ENCODE measurements at regions not wholly inside any gene's neighbourhood (a gene's known extent, or its start where the extent isn't known, plus 50 kb on each side); places are given as distances from the start of the nearest gene placed in this dataset.

DNA sequence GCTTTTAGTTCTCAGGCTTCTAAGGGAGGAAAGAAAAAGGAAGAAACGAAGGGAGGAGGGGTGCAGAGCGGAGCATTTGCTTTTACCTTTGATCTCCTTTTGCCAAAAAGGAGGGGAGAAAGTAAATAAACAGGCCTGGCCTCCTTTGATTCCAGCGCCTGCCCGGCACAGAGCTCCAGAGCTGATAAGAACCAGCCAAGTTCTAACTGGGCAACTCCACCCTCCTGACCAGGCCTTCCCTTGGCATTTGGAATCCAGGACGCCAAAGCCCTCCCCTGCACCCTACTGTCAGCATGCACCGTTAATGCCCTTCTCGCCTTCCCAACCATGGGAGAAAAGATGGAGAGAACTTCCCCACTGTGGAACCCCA is 120.8 kb upstream of the PTPN1 start:
- Histone ChIP-seq H3K4me1 (ENCODE audit: control insufficient read depth, insufficient read depth, low read length) (peaks cover 5% of the 10 kb centered on the region), H3K27me3 (ENCODE audit: control insufficient read depth, insufficient read depth) (no peaks in the 10 kb centered on the region), H3K9me3 (ENCODE audit: control insufficient read depth, low read length) (no peaks in the 10 kb centered on the region), H3K27ac (ENCODE audit: low read length) (peak overlapping the region; percentile 85), H3K4me3 (ENCODE audit: low read length) (no peak overlapping the region)
- peak; percentile 47 to 75 (median 72) for DNase-seq
- WGBS: 55% methylated on average over 7 of the region's 7 CpGs
- ATAC-seq: peak; percentile 80 to 86
- intact Hi-C loops (cut with DNase I): loop anchor here in 1 of 4 donors (5.0 kb wide), 1 partner anchor 63 kb away; no protein-coding TSS in a partner anchor

- ATAC-seq: no peak
- 74% methylated on average over 14 of the region's 14 CpGs for WGBS
- intact Hi-C loops (cut with DNase I): loop anchor here in 2 of 4 donors (5.0 to 10.0 kb wide), 2 partner anchors 62 to 85 kb away; no protein-coding TSS in a partner anchor
- Histone ChIP-seq H3K27me3 (ENCODE audit: control insufficient read depth, insufficient read depth) (no peaks in the 10 kb centered on the region), H3K4me3 (ENCODE audit: low read length) (no peak overlapping the region), H3K4me1 (ENCODE audit: control insufficient read depth, insufficient read depth, low read length) (peaks cover 5% of the 10 kb centered on the region), H3K27ac (ENCODE audit: low read length) (peak overlapping the region; percentile 85), H3K9me3 (ENCODE audit: control insufficient read depth, low read length) (no peaks in the 10 kb centered on the region)
- no peak for DNase-seq
Observed at GRCh38 chr20:50389808-50390684, 120.1 kb upstream of the PTPN1 start.

GRCh38 chr20:50390685-50391443 is 119.3 kb upstream of the PTPN1 start:
- ATAC-seq (no peak), DNase-seq (no peak)
- H3K4me3 ChIP-seq (ENCODE audit: low read length): no peak overlapping the region
- peak overlapping the region; percentile 85 for H3K27ac ChIP-seq (ENCODE audit: low read length)
- 91% methylated on average over 15 of the region's 15 CpGs for WGBS
- no peaks in the 10 kb centered on the region for H3K9me3 ChIP-seq (ENCODE audit: control insufficient read depth, low read length)
- peaks cover 8% of the 10 kb centered on the region for H3K4me1 ChIP-seq (ENCODE audit: control insufficient read depth, insufficient read depth, low read length)
- intact Hi-C loops (cut with DNase I): loop anchor here in 1 of 4 donors (10.0 kb wide), 1 partner anchor 86 kb away; no protein-coding TSS in a partner anchor
- H3K27me3 ChIP-seq (ENCODE audit: control insufficient read depth, insufficient read depth): no peaks in the 10 kb centered on the region

GRCh38 chr20:50391444-50392137 is 118.6 kb upstream of the PTPN1 start:
- 96% methylated on average over 15 of the region's 15 CpGs for WGBS
- H3K27me3 ChIP-seq (ENCODE audit: control insufficient read depth, insufficient read depth): no peaks in the 10 kb centered on the region
- ATAC-seq (no peak), DNase-seq (no peak)
- H3K9me3 ChIP-seq (ENCODE audit: control insufficient read depth, low read length): no peaks in the 10 kb centered on the region
- intact Hi-C loops (cut with DNase I): loop anchor here in 1 of 4 donors (10.0 kb wide), 1 partner anchor 87 kb away; no protein-coding TSS in a partner anchor
- no peak overlapping the region for H3K4me3 ChIP-seq (ENCODE audit: low read length)
- H3K4me1 ChIP-seq (ENCODE audit: control insufficient read depth, insufficient read depth, low read length): peaks cover 10% of the 10 kb centered on the region
- peak overlapping the region; percentile 16 for H3K27ac ChIP-seq (ENCODE audit: low read length)

DNA sequence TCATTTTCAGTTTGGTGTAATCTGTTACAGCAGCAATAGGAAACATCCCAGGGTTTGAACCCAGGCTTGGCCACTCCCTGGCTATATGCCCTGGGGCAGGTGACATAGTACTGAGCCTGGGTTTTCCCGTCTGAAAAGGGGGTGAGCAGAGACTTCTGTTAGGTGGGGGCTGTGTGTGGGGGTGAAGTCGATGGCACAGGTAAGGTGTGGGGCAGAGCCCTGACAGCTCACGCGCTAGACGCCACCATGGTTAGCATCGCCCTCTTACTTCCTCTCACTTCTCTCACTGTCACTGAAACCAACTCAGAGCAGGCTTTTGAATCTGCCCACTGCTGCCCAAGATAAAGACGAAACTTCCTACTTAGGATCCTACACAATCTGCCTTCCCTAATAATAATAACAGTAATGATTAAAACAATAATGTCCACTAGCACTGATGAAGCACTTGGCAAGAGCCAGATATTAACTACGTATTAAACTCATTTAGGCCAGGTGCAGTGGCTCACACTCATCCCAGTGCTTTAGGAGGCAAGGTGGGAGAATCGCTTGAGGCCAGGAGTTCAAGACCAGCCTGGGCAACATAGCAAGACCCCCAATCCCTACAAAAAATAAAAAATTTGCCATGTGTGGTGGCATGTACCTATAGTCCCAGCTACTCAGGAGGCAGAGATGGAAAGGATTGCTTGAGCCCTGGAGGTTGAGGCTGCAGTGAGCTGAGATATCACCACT is 117.9 kb upstream of the PTPN1 start:
- H3K27me3 ChIP-seq (ENCODE audit: control insufficient read depth, insufficient read depth): no peaks in the 10 kb centered on the region
- H3K27ac ChIP-seq (ENCODE audit: low read length): no peak overlapping the region
- DNase-seq: no peak
- H3K4me3 ChIP-seq (ENCODE audit: low read length): no peak overlapping the region
- WGBS: 84% methylated on average over 9 of the region's 9 CpGs
- peaks cover 10% of the 10 kb centered on the region for H3K4me1 ChIP-seq (ENCODE audit: control insufficient read depth, insufficient read depth, low read length)
- no peak for ATAC-seq
- intact Hi-C loops (cut with DNase I): loop anchor here in 1 of 4 donors (10.0 kb wide), 1 partner anchor 88 kb away; no protein-coding TSS in a partner anchor
- no peaks in the 10 kb centered on the region for H3K9me3 ChIP-seq (ENCODE audit: control insufficient read depth, low read length)

- H3K27ac ChIP-seq (ENCODE audit: low read length): no peak overlapping the region
- no peak overlapping the region for H3K4me3 ChIP-seq (ENCODE audit: low read length)
- H3K27me3 ChIP-seq (ENCODE audit: control insufficient read depth, insufficient read depth): no peaks in the 10 kb centered on the region
- 88% methylated on average over 6 of the region's 6 CpGs for WGBS
- DNase-seq: no peak
- H3K9me3 ChIP-seq (ENCODE audit: control insufficient read depth, low read length): no peaks in the 10 kb centered on the region
- intact Hi-C loops (cut with DNase I): loop anchor here in 1 of 4 donors (10.0 kb wide), 1 partner anchor 88 kb away; no protein-coding TSS in a partner anchor
- peaks cover 7% of the 10 kb centered on the region for H3K4me1 ChIP-seq (ENCODE audit: control insufficient read depth, insufficient read depth, low read length)
- ATAC-seq: no peak
Observed at GRCh38 chr20:50393242-50393641, 116.9 kb upstream of the PTPN1 start.

DNA sequence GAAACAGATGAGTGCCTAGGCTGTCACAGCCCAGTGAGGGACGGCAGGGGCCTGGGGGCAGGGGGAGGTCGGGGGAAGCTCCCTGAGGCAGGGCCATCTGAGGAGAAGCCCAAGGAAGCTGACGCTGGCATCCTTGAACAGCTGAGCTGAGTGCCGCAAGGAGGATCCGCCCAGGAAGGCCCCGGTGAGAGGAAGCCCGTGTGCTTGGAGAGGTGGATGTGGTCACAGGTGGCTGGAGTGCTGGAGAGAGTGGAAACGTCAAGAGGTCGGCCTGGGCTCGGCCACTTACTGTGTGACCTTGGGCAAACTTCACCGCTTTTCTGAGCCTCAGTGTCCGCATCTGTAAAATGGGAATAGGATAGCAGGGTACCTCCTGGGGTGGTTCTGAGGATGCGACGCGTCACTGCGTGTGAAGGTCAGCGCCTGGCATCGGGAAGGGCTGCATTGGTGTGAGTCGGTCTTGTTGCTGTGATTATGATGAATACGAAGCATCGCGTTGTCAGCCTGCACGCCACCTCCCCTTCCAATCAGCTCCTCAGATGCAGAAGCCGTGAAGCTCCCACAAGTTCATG is 116.1 kb upstream of the PTPN1 start:
- peaks cover 7% of the 10 kb centered on the region for H3K4me1 ChIP-seq (ENCODE audit: control insufficient read depth, insufficient read depth, low read length)
- intact Hi-C loops (cut with DNase I): loop anchor here in 1 of 4 donors (10.0 kb wide), 1 partner anchor 89 kb away; no protein-coding TSS in a partner anchor
- H3K27ac ChIP-seq (ENCODE audit: low read length): peak overlapping the region; percentile 70
- H3K4me3 ChIP-seq (ENCODE audit: low read length): no peak overlapping the region
- 84% methylated on average over 24 of the region's 24 CpGs for WGBS
- H3K9me3 ChIP-seq (ENCODE audit: control insufficient read depth, low read length): no peaks in the 10 kb centered on the region
- H3K27me3 ChIP-seq (ENCODE audit: control insufficient read depth, insufficient read depth): no peaks in the 10 kb centered on the region
- DNase-seq (no peak), ATAC-seq (no peak)

DNA sequence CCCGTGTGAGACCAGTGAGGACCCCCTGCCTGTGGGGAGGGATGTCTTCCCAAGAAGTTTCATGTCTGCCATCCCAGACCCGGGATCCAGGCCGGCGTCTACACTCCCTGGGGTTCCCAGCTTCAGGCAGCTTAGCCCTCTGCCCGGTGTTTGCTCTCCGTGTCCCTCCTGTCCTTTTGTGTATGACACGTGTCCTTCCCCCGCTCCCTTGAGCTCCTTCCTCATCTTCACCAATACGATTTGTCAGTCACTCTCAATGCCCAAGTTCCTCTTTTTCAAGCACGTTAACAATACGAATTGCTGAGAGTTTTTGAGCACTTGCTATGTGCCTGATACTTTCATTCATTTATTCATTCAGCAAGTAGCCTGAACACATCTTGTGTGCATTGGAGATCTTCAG is 115.6 kb upstream of the PTPN1 start:
- peak overlapping the region; percentile 94 for H3K27ac ChIP-seq (ENCODE audit: low read length)
- 75% methylated on average over 11 of the region's 11 CpGs for WGBS
- peaks cover 10% of the 10 kb centered on the region for H3K4me1 ChIP-seq (ENCODE audit: control insufficient read depth, insufficient read depth, low read length)
- H3K4me3 ChIP-seq (ENCODE audit: low read length): no peak overlapping the region
- no peaks in the 10 kb centered on the region for H3K9me3 ChIP-seq (ENCODE audit: control insufficient read depth, low read length)
- no peak for ATAC-seq
- intact Hi-C loops (cut with DNase I): loop anchor here in 1 of 4 donors (10.0 kb wide), 1 partner anchor 90 kb away; no protein-coding TSS in a partner anchor
- H3K27me3 ChIP-seq (ENCODE audit: control insufficient read depth, insufficient read depth): no peaks in the 10 kb centered on the region
- DNase-seq: no peak

DNA sequence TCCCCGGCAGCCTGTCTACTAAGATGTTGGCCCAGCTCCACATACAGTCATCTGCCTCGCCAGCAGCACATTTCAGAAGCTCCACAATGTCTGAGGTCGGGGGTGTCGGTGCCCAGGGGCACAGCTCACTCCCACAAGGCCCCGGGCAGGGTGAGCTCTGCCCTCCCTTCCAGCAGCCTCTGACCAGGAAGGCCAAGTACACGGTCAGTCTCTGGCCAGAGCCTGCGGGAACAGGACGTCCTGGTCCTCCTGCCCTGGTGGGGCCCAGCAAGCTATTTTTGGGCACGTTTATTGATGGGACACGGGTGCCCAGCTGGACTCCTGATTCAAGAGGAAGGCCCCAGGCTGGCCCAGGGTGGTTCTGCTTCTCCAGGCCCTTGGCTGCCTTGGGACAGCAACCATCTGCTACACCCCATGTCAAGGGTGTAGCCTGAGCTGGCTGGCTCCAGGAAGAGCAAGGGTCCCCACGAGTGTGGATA is 114.9 kb upstream of the PTPN1 start:
- intact Hi-C loops (cut with DNase I): loop anchor here in 2 of 4 donors (5.0 to 10.0 kb wide), 2 partner anchors 90 to 203 kb away; partner anchors contain the start of gene CEBPB (in 1 of the 2)
- peak; percentile 86 to 89 for ATAC-seq
- 22% methylated on average over 11 of the region's 11 CpGs for WGBS
- H3K4me3 ChIP-seq (ENCODE audit: low read length): no peak overlapping the region
- no peaks in the 10 kb centered on the region for H3K9me3 ChIP-seq (ENCODE audit: control insufficient read depth, low read length)
- H3K27ac ChIP-seq (ENCODE audit: low read length): peak overlapping the region; percentile 94
- H3K27me3 ChIP-seq (ENCODE audit: control insufficient read depth, insufficient read depth): no peaks in the 10 kb centered on the region
- peaks cover 16% of the 10 kb centered on the region for H3K4me1 ChIP-seq (ENCODE audit: control insufficient read depth, insufficient read depth, low read length)
- peak; percentile 83 to 93 (median 90) for DNase-seq
